GM19099 (cell line): ENCODE measurements at regions not wholly inside any gene's neighbourhood (a gene's known extent, or its start where the extent isn't known, plus 50 kb on each side); places are given as distances from the start of the nearest gene placed in this dataset.

Experiments used
- POLR2A ChIP-seq: IDR thresholded peaks from 3 replicates; pipeline ENCODE4 v1.6.1; 2011; ENCODE audit warnings: low read depth; ENCODE audit not compliant: insufficient read length; ENCODE audit errors: extremely low read depth

DNA sequence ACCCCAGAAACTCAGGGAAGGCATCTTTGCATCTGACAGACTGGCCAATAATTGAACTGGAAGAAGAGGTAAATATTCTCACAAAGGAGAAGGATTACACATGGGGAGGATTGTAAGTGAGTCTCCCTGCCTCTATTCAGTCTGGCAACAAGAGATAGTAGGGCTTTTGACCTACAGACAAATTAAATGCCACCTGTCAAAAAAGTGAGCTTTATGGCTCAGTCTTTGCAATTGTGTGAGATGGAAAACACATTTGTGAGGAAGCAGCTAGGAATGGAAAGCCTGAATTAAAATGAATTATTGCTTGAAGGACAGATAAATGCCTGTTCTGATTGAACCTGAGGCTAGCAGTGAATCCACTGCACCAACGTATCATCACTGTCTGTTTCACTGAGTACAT lies 173.3 kb upstream of the GOLIM4 start:
- TF ChIP-seq POLR2A, result no peak

DNA sequence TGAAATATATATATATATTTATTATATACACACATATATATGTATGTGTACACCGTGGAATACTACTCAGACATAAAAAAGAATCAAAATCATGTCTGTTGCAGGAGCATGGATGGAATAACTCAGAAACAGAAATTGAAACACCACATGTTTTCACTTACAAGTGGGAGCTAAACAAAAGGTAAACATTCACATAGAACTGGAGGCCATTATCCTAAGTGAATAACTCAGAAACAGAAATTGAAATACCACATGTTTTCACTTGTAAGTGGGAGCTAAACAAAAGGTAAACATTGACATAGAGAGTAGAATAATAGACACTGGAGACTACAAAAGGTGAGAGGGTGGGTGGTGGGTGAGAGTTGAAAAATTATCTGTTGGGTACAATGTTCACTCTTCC lies 171.5 kb upstream of the GOLIM4 start:
- TF ChIP-seq POLR2A, result no peak

DNA sequence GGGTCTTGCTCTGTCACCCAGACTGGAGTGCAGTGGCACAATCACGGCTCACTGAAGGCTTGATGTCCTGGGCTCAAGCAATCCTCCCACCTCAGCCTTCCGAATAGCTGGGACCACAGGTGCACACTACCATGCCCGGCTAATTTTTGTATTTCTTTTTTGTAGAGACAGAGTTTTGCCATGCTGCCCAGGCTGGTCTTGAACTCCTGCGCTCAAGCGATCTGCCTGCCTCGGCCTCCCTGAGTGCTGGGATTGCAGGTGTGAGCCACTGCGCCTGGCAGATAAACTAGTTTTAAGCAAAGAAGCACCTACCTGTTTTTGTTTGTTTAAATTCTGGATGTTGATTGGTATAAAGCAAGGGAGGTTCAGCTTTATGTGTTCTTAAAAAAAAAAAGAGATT lies 170.6 kb upstream of the GOLIM4 start:
- TF ChIP-seq POLR2A, result no peak

DNA sequence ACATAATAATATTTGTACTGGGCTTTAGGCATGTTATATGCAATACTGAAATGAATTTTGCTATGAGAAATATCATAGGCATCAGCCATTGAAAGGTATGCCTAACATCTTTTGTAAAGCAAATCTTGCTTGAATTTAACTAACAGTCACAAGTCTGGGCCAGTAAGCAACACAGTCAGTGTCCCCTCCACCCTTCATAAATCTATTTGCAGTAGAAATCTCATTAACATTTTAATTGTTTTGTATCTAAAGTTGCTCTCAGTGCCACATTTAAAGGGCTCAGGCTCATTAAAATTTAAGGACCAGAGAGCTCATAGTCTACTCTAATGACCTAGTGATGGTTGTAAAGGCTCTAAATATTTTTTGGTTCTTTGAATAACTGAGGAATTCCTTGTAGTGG lies 167.2 kb upstream of the GOLIM4 start:
- TF ChIP-seq POLR2A, result no peak

DNA sequence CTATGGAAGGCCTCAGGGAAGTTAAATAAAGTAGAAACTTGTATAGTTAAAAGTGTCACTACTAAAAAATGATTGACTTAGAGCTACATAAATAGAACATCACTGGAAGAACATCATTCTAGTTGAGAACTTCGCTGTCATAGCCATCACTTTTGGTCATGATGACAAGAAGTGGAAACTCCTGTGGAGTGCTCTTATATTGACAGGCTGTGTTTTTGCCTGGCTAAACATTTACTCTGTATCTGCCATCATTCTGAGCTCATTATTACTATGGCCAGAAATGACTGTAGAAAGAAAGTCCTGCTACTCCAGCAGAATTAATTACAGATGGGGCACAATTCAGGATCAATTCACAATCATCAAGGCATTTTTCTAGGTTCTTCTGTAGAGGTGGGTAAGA lies 165.1 kb upstream of the GOLIM4 start:
- TF ChIP-seq POLR2A, result no peak

DNA sequence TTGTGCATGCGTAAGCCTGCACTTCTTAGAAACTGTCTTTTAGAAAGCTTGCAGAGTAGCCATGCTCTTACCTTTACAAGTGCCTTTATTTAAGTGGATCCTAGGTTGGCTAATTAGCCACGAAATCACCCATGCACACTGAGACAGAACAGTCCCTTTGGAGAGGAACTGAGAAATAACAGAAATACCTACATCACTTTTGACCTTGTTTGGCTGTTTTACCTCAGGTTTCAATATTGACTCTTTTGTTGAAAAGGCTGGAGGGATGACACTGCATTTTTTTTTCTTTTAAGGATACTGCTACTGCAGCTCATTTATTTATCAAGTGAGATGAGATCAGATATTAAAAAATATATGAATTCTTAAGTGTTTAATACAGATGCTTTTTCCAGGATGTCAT lies 155.6 kb upstream of the GOLIM4 start:
- peak; percentile 35 for TF ChIP-seq POLR2A

DNA sequence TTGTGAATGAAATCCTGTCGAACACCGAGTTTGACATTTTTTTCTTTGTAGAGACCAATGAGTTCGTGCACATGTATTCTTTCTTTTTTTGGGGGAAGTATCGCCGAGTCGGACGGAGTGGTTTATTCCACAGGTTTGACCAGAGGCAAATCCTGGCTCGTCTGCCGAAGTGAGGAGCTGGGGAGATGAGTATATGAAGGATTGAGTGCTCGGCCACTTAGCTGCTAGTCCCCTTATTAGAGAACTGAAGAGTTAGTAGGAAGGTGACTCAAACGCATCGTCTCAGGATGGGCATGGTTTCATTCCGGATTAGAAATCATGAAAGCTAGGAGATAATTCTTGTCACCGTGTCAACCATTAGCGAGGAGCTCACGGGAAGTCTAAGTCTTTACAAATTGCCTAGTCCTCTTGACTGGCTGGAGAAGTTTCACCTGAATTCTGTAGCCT lies 154.7 kb upstream of the GOLIM4 start:
- TF ChIP-seq POLR2A, result peak; percentile 13

DNA sequence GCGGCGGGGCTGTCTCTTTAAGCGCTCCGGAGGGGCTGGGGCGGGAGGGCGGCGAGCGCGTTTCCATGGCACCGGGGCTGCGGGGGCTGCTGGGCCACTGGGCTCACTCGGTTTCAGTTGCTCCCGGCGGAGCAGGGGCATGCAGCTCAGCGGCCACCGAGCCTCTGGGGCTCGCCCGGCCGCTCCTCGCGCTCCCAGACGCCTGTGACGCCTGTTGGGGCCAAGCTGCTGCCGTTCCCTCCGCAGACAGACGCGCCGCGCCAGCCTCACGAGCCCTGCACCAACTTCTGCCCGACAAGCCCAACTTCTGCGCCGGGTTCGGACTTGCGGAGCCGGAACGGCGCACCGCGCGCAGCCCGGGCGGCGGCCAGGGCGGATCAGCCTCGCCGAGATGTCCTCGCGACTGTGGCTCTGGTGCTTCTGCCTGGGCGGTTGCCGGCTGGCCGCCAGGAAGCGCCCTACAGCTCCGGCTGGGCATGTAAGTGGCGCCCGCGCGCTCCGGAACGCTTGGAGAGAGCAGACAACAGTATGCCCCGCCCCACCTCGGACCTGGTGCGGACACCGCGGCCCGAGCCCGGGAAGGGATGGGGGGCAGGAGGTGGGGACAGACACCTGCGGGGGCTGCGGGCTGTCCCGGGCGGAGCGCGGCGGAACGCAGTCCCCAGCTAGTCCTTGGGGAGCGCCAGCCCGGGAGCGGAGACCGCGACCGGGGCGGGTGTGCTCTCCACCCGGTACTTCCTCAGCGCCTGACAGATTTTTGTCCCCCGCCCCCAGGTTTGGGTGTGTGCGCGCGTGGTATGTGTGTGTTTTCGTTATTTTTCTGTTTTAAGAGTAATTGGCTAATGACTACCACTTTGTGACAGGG lies 154.1 kb upstream of the GOLIM4 start:
- peak; percentile 94 for TF ChIP-seq POLR2A

DNA sequence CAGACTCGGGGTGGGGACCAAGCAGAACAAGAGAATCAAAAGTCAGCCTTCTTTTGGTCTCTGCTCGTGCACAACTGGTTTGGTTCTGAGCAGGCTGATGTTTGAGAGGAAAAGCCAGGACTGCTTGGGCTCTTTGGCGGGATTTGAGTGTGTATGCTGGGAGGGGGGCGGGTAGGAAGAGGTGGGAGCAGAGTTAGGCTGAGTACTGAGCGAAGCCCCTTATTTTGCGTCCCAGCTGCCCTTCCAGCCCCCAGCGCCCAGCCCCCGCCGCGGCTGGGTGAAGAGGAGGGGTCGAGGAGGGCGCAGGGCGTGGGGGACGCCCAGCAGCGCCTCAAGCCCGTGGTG lies 153.5 kb upstream of the GOLIM4 start:
- no peak for TF ChIP-seq POLR2A

DNA sequence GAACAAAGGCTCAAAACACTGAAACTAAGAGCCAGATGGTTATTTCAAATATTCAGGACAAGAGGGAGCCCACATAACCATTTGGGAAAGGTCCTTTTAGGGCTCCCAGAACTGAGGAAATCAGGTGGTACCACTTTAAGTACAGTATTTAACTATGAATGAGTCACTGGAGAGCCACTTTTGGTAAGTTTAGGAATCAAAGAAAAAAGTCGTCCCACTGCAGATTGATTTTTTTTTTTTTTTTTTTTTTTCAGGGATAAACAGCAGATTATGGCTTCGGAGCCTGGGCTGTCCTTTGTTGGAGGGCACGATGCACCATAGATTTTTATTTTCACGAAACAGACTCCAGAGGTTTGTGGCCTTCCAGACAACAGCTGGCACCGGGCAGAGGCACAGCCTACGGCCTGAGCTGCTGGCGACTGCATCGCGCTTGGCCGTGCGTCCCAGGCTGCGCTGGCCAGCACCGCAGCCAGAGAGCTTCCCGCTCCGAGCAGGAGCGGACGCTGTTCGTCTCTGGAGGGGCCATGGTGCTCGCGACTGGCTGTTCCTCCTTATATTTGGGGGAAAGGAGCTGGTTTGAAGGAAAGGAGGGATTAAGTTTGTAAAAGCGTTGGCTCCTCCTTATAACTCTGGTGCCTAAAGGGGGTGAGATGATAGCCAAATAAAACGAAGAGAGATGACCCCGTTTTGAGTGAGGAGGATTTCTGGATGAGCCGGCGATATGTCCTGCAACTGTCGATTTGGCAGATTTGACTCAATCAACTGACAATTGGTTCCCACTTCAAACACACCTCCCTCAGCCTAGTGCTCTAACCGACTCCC lies 152.9 kb upstream of the GOLIM4 start:
- TF ChIP-seq POLR2A, result no peak

DNA sequence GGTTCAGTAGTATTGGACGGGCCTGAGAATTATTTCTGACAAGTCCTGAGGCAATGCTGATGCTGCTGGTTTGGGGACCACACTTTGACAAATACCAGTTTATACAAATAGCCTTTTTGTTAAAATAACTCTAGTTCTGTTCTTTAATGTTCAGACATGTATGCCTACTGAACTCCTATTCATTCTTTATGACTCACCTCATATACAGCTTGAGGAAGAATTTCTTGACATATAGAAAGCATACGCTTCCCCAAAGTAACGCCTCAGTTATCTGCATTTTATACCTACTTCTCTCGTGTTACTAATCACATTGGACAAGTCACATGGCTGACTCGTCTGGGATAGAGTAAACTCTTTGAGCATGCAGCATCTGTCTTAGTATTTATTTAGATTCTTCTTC lies 145.4 kb upstream of the GOLIM4 start:
- TF ChIP-seq POLR2A, result no peak

DNA sequence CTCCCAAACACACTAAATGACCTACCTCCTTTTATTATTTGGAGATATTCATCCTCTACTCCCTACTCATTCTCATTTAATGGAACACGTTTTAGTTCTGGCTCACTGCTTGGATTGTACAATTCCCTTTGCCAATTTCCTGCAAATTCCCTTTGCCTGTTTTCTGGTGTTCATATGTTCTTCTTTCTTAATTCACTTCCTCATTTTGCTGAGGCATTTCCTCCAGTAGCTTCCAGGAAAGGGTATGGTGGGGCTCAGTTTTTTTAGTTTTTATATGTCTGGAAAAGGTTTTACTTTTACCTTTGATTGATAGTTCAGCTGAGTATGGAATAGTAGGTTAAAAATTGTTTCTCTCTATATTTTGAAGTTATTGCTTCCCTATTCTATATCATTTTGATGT lies 143.6 kb upstream of the GOLIM4 start:
- TF ChIP-seq POLR2A, result no peak

DNA sequence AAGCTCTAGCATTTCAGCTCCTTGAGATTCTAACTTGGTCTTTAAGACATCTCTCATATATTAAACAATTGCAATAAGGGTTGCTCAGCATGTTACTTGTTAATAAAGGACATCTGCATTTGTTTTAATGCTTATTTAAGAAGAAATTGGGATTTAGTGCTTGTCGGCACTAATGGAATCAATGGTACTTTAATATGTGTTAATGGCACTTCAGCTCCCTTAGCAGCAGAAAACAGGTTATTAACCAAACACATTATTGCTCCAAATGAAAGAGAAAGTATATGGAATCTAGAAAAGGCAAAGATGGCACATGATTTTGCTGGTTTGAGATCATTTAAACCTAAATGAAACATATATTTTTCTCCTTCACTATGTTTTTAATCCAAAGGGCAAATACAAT lies 137.3 kb upstream of the GOLIM4 start:
- TF ChIP-seq POLR2A, result no peak

DNA sequence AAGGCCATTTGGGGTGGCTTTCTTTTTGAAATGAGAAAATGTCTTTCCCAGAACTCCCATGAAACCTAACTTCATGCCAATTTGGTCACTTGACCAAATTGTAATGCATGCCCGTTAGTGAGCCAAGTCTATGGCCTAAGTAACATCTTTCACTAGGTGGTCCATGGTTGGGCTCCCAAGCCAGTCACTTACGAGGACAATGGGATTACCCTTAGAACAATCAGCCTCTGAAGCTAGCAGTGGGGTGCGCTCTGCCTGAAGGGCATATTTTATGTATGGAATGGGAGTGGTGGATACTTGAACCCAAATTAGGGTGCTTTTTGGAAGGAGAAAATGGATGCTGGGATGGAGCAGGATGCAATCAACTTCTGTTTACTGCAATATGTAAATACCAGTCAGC lies 127.4 kb upstream of the GOLIM4 start:
- no peak for TF ChIP-seq POLR2A

DNA sequence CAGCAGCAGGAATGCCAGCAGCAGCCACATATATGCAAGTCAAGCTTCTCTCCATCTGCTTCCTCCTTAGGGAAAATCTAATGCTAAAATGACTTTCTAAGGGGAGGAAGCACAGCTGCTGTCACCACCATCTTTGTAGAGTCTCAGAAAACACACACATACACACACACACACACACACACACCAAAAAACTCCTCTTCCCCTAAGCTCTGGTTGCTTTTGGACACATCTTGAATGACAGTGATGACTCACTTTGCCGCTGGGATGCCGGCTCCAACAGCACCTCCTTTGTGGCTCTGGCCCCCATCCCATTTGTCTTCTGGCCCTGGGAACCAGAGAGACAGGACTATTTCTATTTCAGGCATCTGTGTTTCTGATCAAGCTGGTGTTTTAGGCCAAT lies 124.8 kb upstream of the GOLIM4 start:
- no peak for TF ChIP-seq POLR2A

DNA sequence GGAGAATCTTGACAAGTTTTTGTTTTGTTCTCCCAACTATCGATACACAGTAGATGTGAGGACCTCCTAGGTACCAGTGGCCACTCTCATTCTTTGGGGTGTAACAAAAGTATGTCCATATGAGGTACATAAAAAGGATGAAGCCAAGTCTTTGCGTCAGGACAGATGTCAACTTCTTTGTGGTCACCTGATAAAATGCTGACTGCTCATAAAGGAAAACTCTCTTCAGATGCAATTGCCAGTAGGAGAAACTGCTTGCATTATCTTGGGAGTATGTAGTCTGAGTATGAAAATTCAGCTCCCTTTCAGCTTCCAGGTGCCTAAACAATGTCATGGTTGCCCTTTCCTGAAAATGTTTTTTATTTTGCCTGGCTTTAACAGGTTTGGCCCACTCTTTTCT lies 123.8 kb upstream of the GOLIM4 start:
- no peak for TF ChIP-seq POLR2A
